Spinal cord (tissue), 9 donors: ENCODE measurements at regions not wholly inside any gene's neighbourhood (a gene's known extent, or its start where the extent isn't known, plus 50 kb on each side); places are given as distances from the start of the nearest gene placed in this dataset.

ENCODE experiments used
- DNase-seq, 6 donors: peaks; one replicate each; pipeline versions ENCODE4 v3.0.0 to v3.0.0-alpha.2; 2013 to 2015; ENCODE audit warnings: low spot score in 6 of 6, low read depth in 4 of 6
- H3K27ac ChIP-seq: one replicate; pipeline ENCODE4 v1.5.1; 2013; ENCODE audit warnings: low read depth, low read length, control low read depth
- H3K27me3 ChIP-seq: one replicate; pipeline ENCODE4 v1.6.1; 2013; ENCODE audit warnings: low read length; ENCODE audit not compliant: control insufficient read depth, insufficient read depth
- H3K36me3 ChIP-seq: one replicate; pipeline ENCODE4 v1.6.1; 2013; ENCODE audit warnings: low read length; ENCODE audit not compliant: control insufficient read depth, insufficient read depth
- H3K4me1 ChIP-seq: one replicate; pipeline ENCODE4 v1.6.1; 2013; ENCODE audit warnings: low read length; ENCODE audit not compliant: control insufficient read depth, insufficient read depth
- H3K4me3 ChIP-seq: one replicate; pipeline ENCODE4 v1.5.1; 2013; ENCODE audit warnings: low read depth, low read length, control low read depth
- H3K9me3 ChIP-seq: one replicate; pipeline ENCODE4 v1.6.1; 2013; ENCODE audit warnings: low read length; ENCODE audit not compliant: control insufficient read depth, insufficient read depth
- WGBS: methylation state at CpG from one replicate; pipeline ENCODE4 v1.1.5; 2013; ENCODE audit warnings: missing lambda C conversion rate; ENCODE audit not compliant: insufficient coverage; 5-methylcytosine and 5-hydroxymethylcytosine counted together
- donor health status: healthy.

DNA sequence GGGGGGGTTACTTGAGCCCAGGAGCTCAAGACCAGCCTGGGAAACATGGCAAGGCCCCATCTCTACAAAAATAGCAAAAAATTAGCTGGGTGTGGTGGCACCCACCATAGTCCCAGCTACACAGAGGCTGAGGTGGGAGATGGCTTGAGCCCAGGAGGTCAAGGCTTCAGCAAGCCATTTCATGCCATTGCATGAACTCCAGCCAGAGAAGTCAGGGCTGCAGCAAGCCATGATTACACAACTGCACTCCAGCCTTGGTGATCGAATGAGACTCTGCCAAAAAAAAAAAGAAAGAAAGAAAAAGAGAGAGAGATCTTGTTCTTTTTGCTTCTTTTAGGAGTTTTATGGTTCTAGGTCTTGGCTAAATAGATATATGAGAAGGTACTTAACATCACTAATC is 200.2 kb upstream of the PHYHIPL start:
- H3K9me3 ChIP-seq: no peaks in the 10 kb centered on the region
- H3K27me3 ChIP-seq: no peaks in the 10 kb centered on the region
- no peaks in the 10 kb centered on the region for H3K36me3 ChIP-seq
- H3K4me3 ChIP-seq: no peak overlapping the region
- no peak for DNase-seq
- no CpG with 5 or more reads among the region's 1 CpG for WGBS
- no peak overlapping the region for H3K27ac ChIP-seq
- H3K4me1 ChIP-seq: no peaks in the 10 kb centered on the region

DNA sequence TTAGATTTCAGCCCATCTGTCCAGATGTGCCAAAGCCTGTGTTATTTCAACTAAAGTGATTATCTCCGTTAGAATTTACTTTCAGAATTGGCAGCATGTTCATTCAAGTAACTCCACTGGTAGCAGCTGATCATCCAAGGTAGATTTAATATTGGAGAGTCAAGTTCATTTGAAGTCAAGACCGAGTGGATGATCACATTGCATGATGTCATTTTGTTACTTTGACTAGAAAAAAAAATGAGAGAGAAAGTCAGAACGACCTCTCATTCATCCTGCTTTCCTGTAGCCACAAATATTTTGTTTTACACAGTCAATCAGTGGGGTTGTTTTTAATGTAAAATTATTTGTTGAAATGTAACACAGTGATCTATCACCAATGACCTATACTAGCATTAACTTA is 196.7 kb upstream of the PHYHIPL start:
- H3K36me3 ChIP-seq: no peaks in the 10 kb centered on the region
- no CpG with 5 or more reads among the region's 3 CpGs for WGBS
- no peaks in the 10 kb centered on the region for H3K4me1 ChIP-seq
- DNase-seq: no peak
- H3K27ac ChIP-seq: no peak overlapping the region
- H3K9me3 ChIP-seq: no peaks in the 10 kb centered on the region
- no peaks in the 10 kb centered on the region for H3K27me3 ChIP-seq
- H3K4me3 ChIP-seq: no peak overlapping the region

DNA sequence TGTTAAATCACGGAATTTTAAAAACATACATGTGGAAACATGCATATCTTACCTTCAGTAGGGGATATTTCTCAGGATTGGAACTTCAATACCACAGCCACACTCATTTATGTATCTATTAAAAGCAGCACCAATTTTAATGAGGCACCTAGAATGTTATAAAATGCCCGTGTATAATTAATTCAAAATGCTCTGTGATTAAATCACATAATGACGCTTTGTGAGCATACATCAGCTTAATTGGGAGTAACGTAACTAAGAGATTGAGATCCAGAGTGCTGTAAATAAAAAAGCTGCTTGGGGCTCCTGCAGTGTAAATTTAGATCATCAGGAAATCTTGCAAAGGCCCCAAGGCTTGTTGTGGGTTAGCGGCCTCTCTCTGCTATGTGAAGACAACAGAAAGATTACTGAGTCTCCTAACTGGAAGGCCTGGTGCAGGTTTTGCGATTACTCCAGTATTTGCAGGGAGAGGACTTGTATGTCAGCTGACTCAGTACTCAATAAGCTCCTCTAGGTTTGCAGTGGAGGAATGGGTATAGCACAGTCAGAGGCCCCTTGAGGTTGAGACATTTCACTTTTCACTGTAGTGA is 195.5 kb upstream of the PHYHIPL start:
- no peaks in the 10 kb centered on the region for H3K4me1 ChIP-seq
- no peak overlapping the region for H3K4me3 ChIP-seq
- no peaks in the 10 kb centered on the region for H3K36me3 ChIP-seq
- H3K27ac ChIP-seq: no peak overlapping the region
- H3K9me3 ChIP-seq: no peaks in the 10 kb centered on the region
- WGBS: 64% methylated on average over 4 of the region's 6 CpGs
- DNase-seq: peak in 1 of 6 donors; percentile 70
- H3K27me3 ChIP-seq: no peaks in the 10 kb centered on the region

DNA sequence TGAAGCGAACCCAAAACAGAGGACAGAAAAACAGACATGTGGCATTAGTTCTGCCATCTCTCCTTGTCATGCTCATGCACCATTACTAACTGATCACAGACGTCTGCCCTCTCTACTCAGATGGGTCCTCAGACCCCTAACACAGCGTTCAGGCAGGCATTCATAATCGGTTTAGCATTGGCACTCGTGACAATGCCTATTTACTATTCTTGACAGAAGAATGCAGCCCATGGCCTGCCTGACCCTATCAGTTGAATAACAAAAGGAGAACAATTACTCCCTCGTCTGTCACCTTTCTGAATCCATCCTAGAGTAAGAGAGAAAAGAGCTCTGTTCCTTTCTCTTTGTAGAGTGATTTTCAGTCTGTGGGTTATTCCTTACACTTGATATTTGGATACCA is 194.6 kb upstream of the PHYHIPL start:
- no peak for DNase-seq
- H3K4me3 ChIP-seq: no peak overlapping the region
- 63% methylated on average over 4 of the region's 6 CpGs for WGBS
- H3K4me1 ChIP-seq: no peaks in the 10 kb centered on the region
- no peaks in the 10 kb centered on the region for H3K27me3 ChIP-seq
- H3K27ac ChIP-seq: no peak overlapping the region
- no peaks in the 10 kb centered on the region for H3K36me3 ChIP-seq
- no peaks in the 10 kb centered on the region for H3K9me3 ChIP-seq

DNA sequence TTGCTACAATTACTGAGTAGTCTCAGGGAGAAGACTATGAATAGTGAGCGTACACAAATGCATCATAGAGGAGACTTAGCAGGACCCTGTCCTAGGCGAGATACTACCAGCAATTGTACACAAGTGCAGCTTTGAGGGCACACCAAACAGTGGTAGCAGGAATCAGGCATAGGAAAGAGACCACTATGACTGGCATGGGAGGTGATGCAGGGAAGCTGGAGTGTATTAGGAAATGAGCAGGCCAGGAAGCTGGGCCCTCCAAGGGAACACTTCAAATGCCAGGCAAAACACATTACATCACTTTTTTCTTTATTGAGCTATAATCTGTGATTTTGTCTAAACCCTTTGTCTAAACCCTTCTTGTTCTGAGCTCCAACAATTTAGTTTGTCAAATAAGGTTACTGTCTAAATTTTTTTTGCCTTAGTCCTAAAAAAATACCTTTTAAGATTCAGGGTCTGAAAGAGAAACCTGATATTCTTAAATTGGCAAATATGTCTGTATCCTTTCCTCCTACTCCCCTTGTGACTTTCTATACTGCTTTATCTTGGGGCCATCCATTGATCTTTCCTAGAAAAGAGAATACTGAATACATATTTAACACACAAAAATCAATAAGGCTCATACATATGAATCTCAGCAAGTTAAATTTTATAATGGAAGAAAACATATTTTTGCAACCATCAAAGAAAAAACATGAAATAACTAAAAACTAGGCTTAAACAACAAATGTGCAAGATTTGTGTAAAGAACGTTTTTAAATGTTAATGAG is 193.8 kb upstream of the PHYHIPL start:
- Histone ChIP-seq H3K27me3 (no peaks in the 10 kb centered on the region), H3K4me1 (no peaks in the 10 kb centered on the region), H3K4me3 (no peak overlapping the region), H3K9me3 (no peaks in the 10 kb centered on the region), H3K27ac (no peak overlapping the region), H3K36me3 (no peaks in the 10 kb centered on the region)
- WGBS: 96% methylated on average over 2 of the region's 3 CpGs
- no peak for DNase-seq

DNA sequence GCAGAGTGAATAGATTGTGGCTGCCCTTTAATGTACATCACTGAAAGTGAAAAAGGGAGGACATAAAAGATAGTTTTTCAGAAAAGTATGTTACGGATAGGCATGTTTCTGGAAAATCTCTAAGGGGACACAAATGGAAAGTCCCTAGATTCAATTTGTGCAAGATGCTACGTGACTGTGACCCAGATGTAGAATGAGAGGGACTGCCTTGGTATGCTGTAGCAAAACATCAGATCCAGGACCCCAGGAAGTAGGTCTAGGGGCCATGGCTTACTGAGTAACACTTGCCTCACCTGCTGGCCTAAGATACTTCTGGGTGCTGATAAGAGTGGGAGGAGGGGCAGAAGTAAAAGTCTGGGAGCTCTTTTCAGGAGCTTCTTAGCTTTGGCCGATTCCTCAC is 191.2 kb upstream of the PHYHIPL start:
- DNase-seq: no peak
- Histone ChIP-seq H3K27ac (no peak overlapping the region), H3K4me3 (no peak overlapping the region), H3K4me1 (no peaks in the 10 kb centered on the region), H3K36me3 (no peaks in the 10 kb centered on the region), H3K9me3 (peaks cover 5% of the 10 kb centered on the region), H3K27me3 (no peaks in the 10 kb centered on the region)
- 74% methylated on average over 2 of the region's 3 CpGs for WGBS

DNA sequence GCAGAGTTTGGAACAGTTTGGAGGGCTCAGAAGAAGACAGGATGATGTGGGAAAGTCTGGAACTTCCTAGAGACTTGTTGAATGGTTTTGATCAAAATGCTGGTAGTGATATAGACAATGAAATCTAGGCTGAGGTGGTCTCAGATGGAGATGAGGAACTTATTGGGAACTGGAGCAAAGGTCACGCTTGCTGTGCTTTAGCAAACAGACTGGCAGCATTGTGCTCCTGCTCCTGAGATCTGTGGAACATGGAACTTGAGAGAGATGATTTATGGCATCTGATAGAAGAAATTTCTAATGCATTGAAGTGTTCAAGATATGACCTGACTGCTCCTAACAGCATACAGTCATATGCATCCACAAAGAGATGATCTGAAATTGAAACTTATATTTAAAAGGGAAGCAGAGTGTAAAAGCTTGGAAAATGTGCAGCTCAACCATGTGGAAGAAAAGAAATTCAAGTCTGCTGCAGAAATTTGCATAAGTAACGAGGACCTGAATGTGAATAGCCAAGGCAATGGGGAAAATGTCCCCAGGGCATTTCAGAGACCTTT is 186.9 kb upstream of the PHYHIPL start:
- DNase-seq: no peak
- Histone ChIP-seq H3K4me1 (no peaks in the 10 kb centered on the region), H3K27me3 (no peaks in the 10 kb centered on the region), H3K36me3 (no peaks in the 10 kb centered on the region), H3K4me3 (no peak overlapping the region), H3K27ac (no peak overlapping the region), H3K9me3 (peaks cover 5% of the 10 kb centered on the region)
- 100% methylated on average over 2 of the region's 2 CpGs for WGBS

DNA sequence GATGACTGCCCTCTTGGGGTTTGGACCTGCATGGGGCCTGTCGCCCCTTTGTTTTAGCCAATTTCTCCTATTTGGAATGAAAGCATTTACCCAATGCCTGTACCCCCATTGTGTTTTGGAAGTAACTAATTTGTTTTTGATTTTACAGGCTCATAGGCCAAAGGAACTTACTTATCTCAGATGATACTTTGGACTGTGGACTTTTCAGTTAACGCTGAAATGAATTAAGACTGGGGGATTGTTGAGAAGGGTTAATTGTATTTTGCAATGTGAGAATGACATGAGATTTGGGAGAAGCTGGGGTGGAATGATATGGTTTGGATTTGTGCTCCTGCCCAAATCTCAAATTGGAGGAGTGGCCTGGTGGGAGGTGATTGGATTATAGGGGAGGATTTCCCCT is 185.8 kb upstream of the PHYHIPL start:
- Histone ChIP-seq H3K4me1 (no peaks in the 10 kb centered on the region), H3K36me3 (no peaks in the 10 kb centered on the region), H3K9me3 (peaks cover 5% of the 10 kb centered on the region), H3K27ac (no peak overlapping the region), H3K4me3 (no peak overlapping the region), H3K27me3 (no peaks in the 10 kb centered on the region)
- DNase-seq: no peak
- 100% methylated on average over 1 of the region's 2 CpGs for WGBS

DNA sequence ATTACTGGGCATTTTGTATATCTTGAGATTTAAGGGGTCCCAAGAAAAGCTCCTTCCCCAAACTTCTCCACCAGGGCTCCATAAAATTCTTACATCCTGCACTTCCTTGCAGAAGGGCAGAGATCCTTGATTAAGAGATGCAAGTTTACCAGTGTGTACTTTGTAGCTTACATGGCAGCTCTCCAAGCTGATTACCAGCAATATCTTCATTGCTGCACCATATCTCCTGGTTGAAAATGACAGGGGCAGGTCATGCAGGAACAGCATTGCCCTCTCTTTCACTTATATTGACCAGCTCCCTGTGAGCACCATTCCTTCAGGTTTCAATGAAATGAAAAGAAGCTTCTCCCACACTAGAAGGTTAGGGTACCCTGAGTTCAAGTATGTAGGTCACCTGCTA is 184.6 kb upstream of the PHYHIPL start:
- Histone ChIP-seq H3K4me1 (no peaks in the 10 kb centered on the region), H3K36me3 (no peaks in the 10 kb centered on the region), H3K4me3 (no peak overlapping the region), H3K27me3 (no peaks in the 10 kb centered on the region), H3K9me3 (peaks cover 5% of the 10 kb centered on the region), H3K27ac (no peak overlapping the region)
- no peak for DNase-seq

DNA sequence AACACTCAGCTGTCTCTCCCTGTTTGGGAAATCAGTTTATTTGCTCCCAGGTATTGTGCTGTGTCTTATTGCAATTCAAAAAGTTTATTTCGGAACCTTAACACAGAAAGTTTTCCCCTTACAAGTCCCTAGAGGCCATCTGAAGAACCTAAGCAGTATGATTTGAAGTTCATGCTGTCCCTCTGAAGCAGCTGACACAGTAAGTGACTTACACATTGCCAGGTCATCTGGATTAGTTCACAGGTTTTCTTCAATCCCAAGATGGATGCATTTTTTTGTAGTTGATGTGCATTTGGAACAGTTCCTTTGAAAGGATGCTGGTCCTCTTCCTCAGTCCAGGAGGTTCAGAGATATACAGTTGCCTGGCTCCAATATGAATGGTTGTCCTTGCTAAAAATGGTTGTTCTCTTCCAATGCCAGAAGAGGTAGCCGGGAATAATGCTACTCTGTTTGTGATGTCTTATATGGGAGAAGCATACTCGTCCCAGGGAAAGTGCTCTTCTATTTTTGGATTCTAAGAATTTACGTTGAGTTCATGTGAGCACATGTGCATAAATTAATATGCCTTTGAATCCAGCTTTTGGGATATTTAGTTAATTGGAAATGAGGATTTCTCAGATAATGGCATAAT is 183.5 kb upstream of the PHYHIPL start:
- H3K36me3 ChIP-seq: no peaks in the 10 kb centered on the region
- H3K27ac ChIP-seq: no peak overlapping the region
- H3K4me1 ChIP-seq: no peaks in the 10 kb centered on the region
- WGBS: 63% methylated on average over 4 of the region's 4 CpGs
- H3K4me3 ChIP-seq: no peak overlapping the region
- peaks cover 5% of the 10 kb centered on the region for H3K9me3 ChIP-seq
- H3K27me3 ChIP-seq: no peaks in the 10 kb centered on the region
- DNase-seq: no peak
